ENCODE measurements at regions not wholly inside any gene's neighbourhood (a gene's known extent, or its start where the extent isn't known, plus 50 kb on each side); places are given as distances from the start of the nearest gene placed in this dataset.

GRCh38 chr4:187354740-187355139 lies 631.1 kb upstream of the FAT1 start:
- DNase-seq (ENCODE audit: low read depth): peak; percentile 26
- no peak for TF ChIP-seq CTCF (IDR thresholded peaks at IDR 0.05; ENCODE audit: control insufficient read depth, extremely low read depth, insufficient read depth)

GRCh38 chr4:187357045-187357643 lies 633.5 kb upstream of the FAT1 start:
- H3K4me3 ChIP-seq (ENCODE audit: low read depth, low read length): no peak overlapping the region
- TF ChIP-seq CTCF (IDR thresholded peaks at IDR 0.05; ENCODE audit: control insufficient read depth, extremely low read depth, insufficient read depth): no peak
- DNase-seq (ENCODE audit: low read depth): no peak

More at GRCh38 chr4:187354740-187355139, 631.1 kb upstream of the FAT1 start:
- H3K4me3 ChIP-seq (ENCODE audit: low read depth, low read length): no peak overlapping the region

DNA sequence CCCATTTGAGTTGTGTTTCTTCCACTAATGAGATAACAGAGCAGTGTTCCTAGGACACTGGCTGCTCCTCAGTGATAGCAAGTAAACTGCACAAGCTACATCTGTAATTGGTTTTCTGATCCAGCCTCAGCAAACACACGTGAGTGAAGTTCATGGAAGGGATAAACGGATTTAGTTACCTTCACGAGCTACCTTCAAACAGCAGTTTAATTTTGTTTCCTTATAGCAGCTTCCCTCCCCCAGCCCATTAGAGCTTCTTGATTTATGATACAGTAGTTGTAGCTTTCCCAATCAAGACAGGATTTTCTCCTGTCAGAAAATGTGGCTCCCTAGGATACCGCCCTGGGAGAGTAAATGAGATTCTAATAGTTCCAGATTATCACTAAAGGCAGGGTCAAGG lies 634.2 kb upstream of the FAT1 start:
- no peak for DNase-seq (ENCODE audit: low read depth)
- no peak overlapping the region for H3K4me3 ChIP-seq (ENCODE audit: low read depth, low read length)
- no peak for TF ChIP-seq CTCF (IDR thresholded peaks at IDR 0.05; ENCODE audit: control insufficient read depth, extremely low read depth, insufficient read depth)

DNA sequence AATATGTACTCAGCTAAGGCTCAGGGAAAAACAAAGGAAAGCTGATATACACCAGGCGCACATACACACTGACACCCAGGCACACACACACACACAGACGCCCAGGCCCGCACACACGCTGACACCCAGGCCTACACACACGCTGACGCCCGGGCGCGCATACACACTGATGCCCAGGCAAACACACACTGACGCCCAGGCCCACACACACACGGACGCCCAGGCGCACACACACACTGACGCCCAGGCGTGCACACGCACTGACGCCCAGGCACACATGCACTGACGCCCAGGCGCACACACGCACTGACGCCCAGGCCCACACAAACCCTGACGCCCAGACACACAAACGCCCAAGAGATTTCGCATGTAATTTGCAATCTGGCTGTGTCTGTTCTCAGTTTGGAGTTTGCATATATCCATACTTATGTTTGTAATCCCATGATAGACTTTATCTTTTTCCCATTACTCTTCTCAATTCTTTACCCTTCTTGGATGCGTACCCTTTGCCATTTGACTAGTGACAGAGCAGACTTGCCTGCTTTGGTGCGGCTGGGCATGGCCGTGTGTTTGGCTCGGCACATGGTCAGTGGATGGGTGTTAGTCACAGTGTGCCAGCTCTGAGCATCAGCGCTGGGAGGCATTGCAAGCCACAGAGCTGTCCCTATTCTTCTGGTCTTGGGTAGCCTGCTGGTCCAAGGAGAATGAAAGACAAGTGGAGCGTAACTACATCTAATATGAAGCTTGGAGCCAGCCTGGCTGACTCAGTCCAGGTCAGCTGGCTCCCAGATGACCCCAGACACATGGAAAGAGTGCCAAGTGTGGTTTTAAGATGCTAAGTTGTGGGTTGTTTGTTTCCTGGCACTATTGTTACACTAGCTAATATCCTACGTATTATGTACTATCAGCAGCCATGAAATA lies 632.4 kb upstream of the ZFP42 start:
- TF ChIP-seq CTCF (IDR thresholded peaks at IDR 0.05; ENCODE audit: control insufficient read depth, extremely low read depth, insufficient read depth): no peak
- no peak for DNase-seq (ENCODE audit: low read depth)
- no peak overlapping the region for H3K4me3 ChIP-seq (ENCODE audit: low read depth, low read length)

DNA sequence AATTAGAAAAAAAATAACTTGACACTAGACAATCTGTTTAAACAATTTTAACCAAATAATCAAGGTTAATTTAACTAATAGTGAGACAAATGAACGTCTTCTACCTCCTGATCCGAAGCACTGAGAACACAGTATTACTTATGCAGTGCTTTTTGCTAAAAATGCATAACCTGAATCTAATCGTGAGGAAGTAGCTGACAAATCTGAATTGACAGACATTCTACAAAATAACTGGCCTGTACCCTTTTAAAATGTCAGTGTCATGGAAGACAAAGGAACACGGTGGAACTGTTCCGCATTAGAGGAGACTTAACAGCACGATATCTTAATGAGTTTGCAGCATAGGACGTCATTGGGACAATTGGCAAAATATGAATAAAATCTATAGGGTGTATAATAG lies 631.2 kb upstream of the ZFP42 start:
- no peak overlapping the region for H3K4me3 ChIP-seq (ENCODE audit: low read depth, low read length)
- no peak for DNase-seq (ENCODE audit: low read depth)
- TF ChIP-seq CTCF (IDR thresholded peaks at IDR 0.05; ENCODE audit: control insufficient read depth, extremely low read depth, insufficient read depth): no peak

- no peak for DNase-seq (ENCODE audit: low read depth)
- TF ChIP-seq CTCF (IDR thresholded peaks at IDR 0.05; ENCODE audit: control insufficient read depth, extremely low read depth, insufficient read depth): no peak
- no peak overlapping the region for H3K4me3 ChIP-seq (ENCODE audit: low read depth, low read length)
Observed at GRCh38 chr4:187364851-187365250, 630.7 kb upstream of the ZFP42 start.
